GM23338 (cell line): ENCODE measurements at regions not wholly inside any gene's neighbourhood (a gene's known extent, or its start where the extent isn't known, plus 50 kb on each side); places are given as distances from the start of the nearest gene placed in this dataset.

Source experiments
- ATAC-seq: fragments of 200-7000 bp; cut with Tn5 transposase; 3 replicates; pipeline ENCODE4 v1.9.1; 2020
- DNase-seq: peaks from one replicate; pipeline ENCODE4 v3.0.0-alpha.2; 2015; ENCODE audit warnings: low spot score
- H2AFZ ChIP-seq: fragments of 200-600 bp; sonication (generic); 2 replicates; pipeline ENCODE4 v1.8.0; 2016; ENCODE audit warnings: antibody characterized with exemption, mild to moderate bottlenecking, moderate library complexity
- H3F3A ChIP-seq: fragments of 200-600 bp; sonication (generic); replicated peaks from 2 replicates; pipeline ENCODE4 v1.8.0; 2017; ENCODE audit warnings: antibody characterized with exemption, mixed run types, low read depth
- H3K27ac ChIP-seq: fragments of 200-600 bp; sonication (generic); 2 replicates; pipeline ENCODE4 v1.6.1; 2016; ENCODE audit warnings: low read depth
- H3K27me3 ChIP-seq: fragments of 200-600 bp; sonication (generic); 2 replicates; pipeline ENCODE4 v1.8.0; 2016; ENCODE audit warnings: mild to moderate bottlenecking, mixed run types, moderate library complexity; ENCODE audit not compliant: insufficient read depth
- H3K36me3 ChIP-seq: fragments of 200-600 bp; sonication (generic); 2 replicates; pipeline ENCODE4 v1.8.0; 2016; ENCODE audit warnings: mild to moderate bottlenecking; ENCODE audit not compliant: insufficient read depth
- H3K4me1 ChIP-seq: fragments of 200-600 bp; sonication (generic); 2 replicates; pipeline ENCODE4 v1.8.0; 2016; ENCODE audit warnings: mild to moderate bottlenecking, moderate library complexity; ENCODE audit not compliant: insufficient read depth
- H3K4me2 ChIP-seq: fragments of 200-600 bp; sonication (generic); 2 replicates; pipeline ENCODE4 v1.7.1; 2017; ENCODE audit warnings: mixed run types
- H3K4me3 ChIP-seq: fragments of 200-600 bp; sonication (generic); 2 replicates; pipeline ENCODE4 v1.6.1; 2016; ENCODE audit warnings: mixed run types
- H3K79me2 ChIP-seq: fragments of 200-600 bp; sonication (generic); replicated peaks from 2 replicates; pipeline ENCODE4 v1.8.0; 2017; ENCODE audit warnings: mild to moderate bottlenecking; ENCODE audit not compliant: insufficient read depth
- H3K9me2 ChIP-seq: fragments of 200-600 bp; sonication (generic); 2 replicates; pipeline ENCODE4 v1.8.0; 2017; ENCODE audit not compliant: insufficient read depth
- H4K20me1 ChIP-seq: fragments of 200-600 bp; sonication (generic); replicated peaks from 2 replicates; pipeline ENCODE4 v1.8.0; 2017; ENCODE audit warnings: mild to moderate bottlenecking; ENCODE audit not compliant: insufficient read depth
- H3K27ac Mint-ChIP-seq: 2 replicates; pipeline ENCODE4 v1.8.0; 2020; ENCODE audit warnings: inconsistent platforms, mild to moderate bottlenecking, moderate library complexity, mixed read lengths
- H3K27me3 Mint-ChIP-seq: 3 replicates; pipeline ENCODE4 v1.8.0; 2022; ENCODE audit warnings: low read depth, mild to moderate bottlenecking, moderate library complexity, mixed read lengths, inconsistent platforms; ENCODE audit not compliant: insufficient read depth, poor library complexity
- H3K36me3 Mint-ChIP-seq: 3 replicates; pipeline ENCODE4 v1.8.0; 2021; ENCODE audit warnings: low read depth, mild to moderate bottlenecking, inconsistent platforms, moderate library complexity, mixed read lengths
- H3K4me1 Mint-ChIP-seq: 3 replicates; pipeline ENCODE4 v1.8.0; 2020; ENCODE audit warnings: mild to moderate bottlenecking, inconsistent platforms, mixed read lengths
- H3K4me3 Mint-ChIP-seq: 3 replicates; pipeline ENCODE4 v1.8.0; 2021; ENCODE audit warnings: moderate library complexity, mild to moderate bottlenecking, inconsistent platforms, mixed read lengths
- H3K9me3 Mint-ChIP-seq: 3 replicates; pipeline ENCODE4 v1.8.0; 2020; ENCODE audit warnings: moderate library complexity, mild to moderate bottlenecking, inconsistent platforms, mixed read lengths
- EZH2 ChIP-seq: fragments of 200-600 bp; sonication (generic); IDR thresholded peaks from one replicate; pipeline ENCODE4 v1.8.0; 2017; ENCODE audit warnings: antibody characterized with exemption, mild to moderate bottlenecking, low read depth; ENCODE audit not compliant: unreplicated experiment
- JUNB ChIP-seq: IDR thresholded peaks from one replicate; pipeline ENCODE4 v1.6.1; 2016; ENCODE audit warnings: antibody characterized with exemption; ENCODE audit not compliant: unreplicated experiment
- NANOG ChIP-seq: IDR thresholded peaks from 2 replicates; pipeline ENCODE4 v1.6.1; 2016; ENCODE audit warnings: antibody characterized with exemption, borderline replicate concordance
- POLR2AphosphoS5 ChIP-seq: IDR thresholded peaks from 2 replicates; pipeline ENCODE4 v1.6.1; 2016; ENCODE audit warnings: antibody characterized with exemption, low read depth
- ZNF331 ChIP-seq: fragments of 250-450 bp; sonication (Bioruptor Pico); IDR thresholded peaks from 2 replicates; pipeline ENCODE4 v1.5.0; 2020; ENCODE audit warnings: low read depth, mild to moderate bottlenecking, moderate library complexity
- ZNF462 ChIP-seq: fragments of 250-450 bp; sonication (Bioruptor Pico); IDR thresholded peaks from 2 replicates; pipeline ENCODE4 v1.5.0; 2020; ENCODE audit warnings: mild to moderate bottlenecking, moderate library complexity

- no peak for TF ChIP-seq ZNF462
- TF ChIP-seq ZNF331 = no peak
- TF ChIP-seq EZH2 = no peak
- no peak for TF ChIP-seq POLR2AphosphoS5
Measured at GRCh38 chr13:44869167-44869566, 120.1 kb downstream of the NUFIP1 start (continued).

GRCh38 chr13:44868397-44868796 lies 120.9 kb downstream of the NUFIP1 start:
- DNase-seq (no peak), ATAC-seq (no peak)
- Mint-ChIP-seq H3K9me3 (peaks cover 8% of the 10 kb centered on the region; the same call in 2 of the 3 replicates), H3K4me3 (no peak overlapping the region), H3K36me3 (0 out of 3 replicates have a peak, but pooled peaks cover 3% of the 10 kb centered on the region), H3K4me1 (no peaks in the 10 kb centered on the region), H3K27me3 (peaks cover 2% of the 10 kb centered on the region), H3K27ac (no peak overlapping the region)
- H3K27ac ChIP-seq = no peak overlapping the region
- H3K4me1 ChIP-seq = no peaks in the 10 kb centered on the region
- H3K9me2 ChIP-seq = no peaks in the 10 kb centered on the region
- no peaks in the 10 kb centered on the region for H3K79me2 ChIP-seq
- H3K4me2 ChIP-seq = no peak overlapping the region
- H3K4me3 ChIP-seq = no peak overlapping the region
- H3K27me3 ChIP-seq = no peaks in the 10 kb centered on the region
- H3F3A ChIP-seq = no peaks in the 10 kb centered on the region
- H4K20me1 ChIP-seq = no peaks in the 10 kb centered on the region
- TF ChIP-seq JUNB (no peak), ZNF462 (no peak), NANOG (no peak)
- H3K36me3 ChIP-seq = no peaks in the 10 kb centered on the region
- no peak overlapping the region for H2AFZ ChIP-seq
